Gastroesophageal sphincter (tissue), 3 donors: ENCODE measurements at regions not wholly inside any gene's neighbourhood (a gene's known extent, or its start where the extent isn't known, plus 50 kb on each side); places are given as distances from the start of the nearest gene placed in this dataset.

ENCODE experiments used
- POLR2AphosphoS5 ChIP-seq: sonication (generic); formaldehyde crosslinking; IDR thresholded peaks from one replicate; pipeline ENCODE4 v1.6.1; 2017; ENCODE audit warnings: antibody characterized with exemption
- TF ChIP-seq, protein P1 (sequence below), 4 experiments: fragments of 200-600 bp in 2 of 4; fragments of 450-650 bp in 2 of 4; sonication (generic) in 1 of 4; IDR thresholded peaks; one replicate each; pipeline ENCODE4 v1.5.1; 2017 to 2019; ENCODE audit warnings: antibody characterized with exemption in 4 of 4, mild to moderate bottlenecking in 2 of 4, moderate library complexity in 2 of 4

DNA sequence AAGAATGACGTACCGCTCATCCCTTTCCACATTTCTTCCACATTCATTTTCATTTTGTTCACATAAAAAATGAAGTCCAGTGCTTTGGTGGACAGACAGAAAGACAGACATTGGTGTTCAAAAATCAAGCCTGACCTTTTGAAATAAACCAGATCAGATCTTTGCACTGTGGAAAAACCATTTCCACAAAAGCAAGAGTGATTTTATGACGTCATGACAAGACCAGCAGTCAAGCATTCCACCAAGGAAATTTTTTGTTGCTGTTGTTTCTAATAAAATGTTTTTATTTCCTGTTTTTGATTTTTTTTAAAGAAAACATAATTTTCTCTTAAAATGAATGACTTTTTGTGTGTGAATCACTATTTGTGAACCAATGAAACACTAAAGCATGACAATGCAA is 350.0 kb downstream of the KCNJ2 start:
- TF ChIP-seq POLR2AphosphoS5 = no peak
- TF ChIP-seq, protein P1, sequence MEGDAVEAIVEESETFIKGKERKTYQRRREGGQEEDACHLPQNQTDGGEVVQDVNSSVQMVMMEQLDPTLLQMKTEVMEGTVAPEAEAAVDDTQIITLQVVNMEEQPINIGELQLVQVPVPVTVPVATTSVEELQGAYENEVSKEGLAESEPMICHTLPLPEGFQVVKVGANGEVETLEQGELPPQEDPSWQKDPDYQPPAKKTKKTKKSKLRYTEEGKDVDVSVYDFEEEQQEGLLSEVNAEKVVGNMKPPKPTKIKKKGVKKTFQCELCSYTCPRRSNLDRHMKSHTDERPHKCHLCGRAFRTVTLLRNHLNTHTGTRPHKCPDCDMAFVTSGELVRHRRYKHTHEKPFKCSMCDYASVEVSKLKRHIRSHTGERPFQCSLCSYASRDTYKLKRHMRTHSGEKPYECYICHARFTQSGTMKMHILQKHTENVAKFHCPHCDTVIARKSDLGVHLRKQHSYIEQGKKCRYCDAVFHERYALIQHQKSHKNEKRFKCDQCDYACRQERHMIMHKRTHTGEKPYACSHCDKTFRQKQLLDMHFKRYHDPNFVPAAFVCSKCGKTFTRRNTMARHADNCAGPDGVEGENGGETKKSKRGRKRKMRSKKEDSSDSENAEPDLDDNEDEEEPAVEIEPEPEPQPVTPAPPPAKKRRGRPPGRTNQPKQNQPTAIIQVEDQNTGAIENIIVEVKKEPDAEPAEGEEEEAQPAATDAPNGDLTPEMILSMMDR (IDR thresholded peaks at IDR 0.05) = no peak
